Caki2 (cell line): ENCODE measurements at regions not wholly inside any gene's neighbourhood (a gene's known extent, or its start where the extent isn't known, plus 50 kb on each side); places are given as distances from the start of the nearest gene placed in this dataset.

Source experiments
- DNase-seq: peaks from one replicate; pipeline ENCODE4 v3.0.0-alpha.2; 2015; ENCODE audit warnings: low read depth
- in situ Hi-C: cut with HindIII; loops from 2 replicates; pipeline ENCODE4 v1.10.0; 2016; ENCODE audit warnings: low sequenced_read_pairs, low pct_unique_long_range_greater_than_20kb, mixed read lengths

DNA sequence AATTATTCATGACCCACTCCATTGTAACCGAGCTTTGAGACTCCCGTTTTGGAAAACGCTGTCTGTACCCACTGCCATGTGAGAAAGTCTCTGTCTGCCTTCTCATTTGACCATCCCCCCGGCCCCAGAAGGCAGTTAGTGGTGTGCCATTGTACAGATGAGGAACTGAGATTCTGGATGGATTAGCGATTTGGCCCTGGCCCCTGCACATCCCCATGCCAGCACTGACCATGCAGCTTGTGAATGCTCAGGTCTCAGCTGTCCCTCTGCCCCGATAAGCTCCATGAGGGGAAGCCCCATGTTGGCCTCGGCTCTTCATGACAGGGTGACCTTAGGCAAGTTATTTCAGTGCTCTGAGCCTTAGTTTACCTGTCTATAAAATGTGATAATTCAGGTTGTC, 153.0 kb upstream of the SMAD3 start:
- DNase-seq = no peak
- in situ Hi-C loops = no loop called here

DNA sequence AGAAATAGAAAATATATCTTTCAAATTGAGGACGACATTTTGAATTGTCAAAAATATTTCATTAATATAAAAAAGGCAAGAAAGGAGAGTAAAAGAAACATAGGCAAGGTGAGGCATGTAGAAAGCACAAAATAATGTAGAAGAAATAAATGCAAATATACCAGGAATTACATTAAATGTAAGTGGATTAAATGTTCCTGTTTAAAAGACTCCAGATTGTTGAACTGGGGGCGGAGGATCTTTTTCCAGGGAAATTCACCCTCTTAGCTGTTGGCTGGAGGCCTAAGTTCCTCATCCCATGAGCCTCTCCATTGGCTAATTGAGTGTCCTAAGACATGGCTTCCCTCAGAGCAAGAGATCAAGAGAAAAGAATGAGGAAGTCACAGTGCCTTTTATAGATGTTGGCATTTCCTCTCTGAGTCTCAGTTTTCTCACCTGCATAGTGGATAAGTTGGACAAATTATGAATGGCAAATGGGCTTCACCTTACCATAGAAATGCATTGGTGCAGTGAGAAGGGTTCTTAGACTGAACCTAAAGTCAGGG, 147.4 kb upstream of the SMAD3 start:
- in situ Hi-C loops = no loop called here
- DNase-seq = no peak

DNA sequence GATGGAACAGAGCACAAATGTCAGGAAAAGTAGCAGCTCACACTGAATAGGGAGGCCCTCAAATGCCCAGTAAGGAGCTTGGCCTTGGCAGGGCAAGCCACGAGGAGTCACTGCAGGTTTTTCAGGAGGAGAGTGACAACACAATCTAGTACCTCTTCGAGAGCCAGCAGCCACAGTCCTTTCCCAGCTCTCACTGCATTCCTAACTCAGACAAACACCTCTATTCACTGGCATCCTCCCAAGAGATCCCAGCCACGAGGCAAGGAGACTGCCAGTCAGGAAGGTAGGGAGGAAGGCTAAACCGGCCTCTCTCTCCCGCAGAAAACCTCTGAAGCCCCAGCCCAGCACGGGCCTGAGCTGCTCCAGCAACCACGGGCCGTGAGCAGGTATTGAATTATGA, 146.0 kb upstream of the SMAD3 start:
- in situ Hi-C loops = no loop called here

DNA sequence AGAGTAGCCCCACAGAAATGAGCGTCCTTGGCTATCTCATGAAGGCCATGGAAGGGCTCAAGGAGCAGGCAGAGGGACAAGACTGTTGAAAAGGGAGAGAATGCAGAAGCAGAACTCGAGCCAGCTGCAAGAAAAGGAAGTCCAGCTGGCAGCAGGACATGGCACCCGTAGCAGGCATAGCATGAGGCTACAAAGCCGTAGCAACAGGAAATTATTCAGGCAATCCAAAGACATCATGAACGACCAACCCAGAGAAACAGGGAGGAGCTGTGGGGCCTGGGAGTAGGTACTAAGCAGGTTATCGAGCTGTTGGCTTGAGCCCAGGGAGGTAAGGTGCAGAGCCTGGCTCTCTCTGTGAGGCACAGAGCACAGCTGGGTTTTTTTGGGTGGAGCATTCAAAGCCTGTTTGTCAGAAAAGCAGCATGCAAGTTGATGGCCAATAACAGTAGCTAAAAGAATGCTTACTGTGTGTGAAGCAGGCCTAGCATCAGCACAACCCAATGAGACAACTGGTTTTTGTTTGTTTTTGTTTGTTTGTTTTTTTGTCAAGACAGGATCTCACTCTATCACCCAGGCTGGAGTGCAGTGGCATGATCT, 144.0 kb upstream of the SMAD3 start:
- in situ Hi-C loops = no loop called here
- no peak for DNase-seq

More for the DNA sequence above, 146.0 kb upstream of the SMAD3 start:
- no peak for DNase-seq

DNA sequence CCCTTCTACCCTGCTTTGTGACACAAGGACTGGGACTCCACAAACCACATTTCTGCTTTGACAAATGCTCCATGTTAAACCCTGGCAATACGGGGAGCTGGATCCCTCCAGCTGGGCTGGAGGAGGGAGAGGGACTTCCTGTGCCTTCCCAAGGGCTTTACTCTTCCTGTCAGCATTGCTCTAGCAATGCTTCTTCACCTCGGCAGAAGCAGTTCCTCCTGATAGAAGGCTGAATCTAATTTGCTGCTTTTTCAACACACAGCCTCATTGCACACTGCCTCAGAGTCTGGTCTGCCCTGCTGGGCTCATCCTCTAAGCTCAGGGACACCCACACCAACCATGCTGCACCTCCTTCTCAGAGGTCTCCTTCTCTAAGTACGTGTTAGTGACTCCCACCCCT, 142.8 kb upstream of the SMAD3 start:
- in situ Hi-C loops = no loop called here
- DNase-seq = no peak

DNA sequence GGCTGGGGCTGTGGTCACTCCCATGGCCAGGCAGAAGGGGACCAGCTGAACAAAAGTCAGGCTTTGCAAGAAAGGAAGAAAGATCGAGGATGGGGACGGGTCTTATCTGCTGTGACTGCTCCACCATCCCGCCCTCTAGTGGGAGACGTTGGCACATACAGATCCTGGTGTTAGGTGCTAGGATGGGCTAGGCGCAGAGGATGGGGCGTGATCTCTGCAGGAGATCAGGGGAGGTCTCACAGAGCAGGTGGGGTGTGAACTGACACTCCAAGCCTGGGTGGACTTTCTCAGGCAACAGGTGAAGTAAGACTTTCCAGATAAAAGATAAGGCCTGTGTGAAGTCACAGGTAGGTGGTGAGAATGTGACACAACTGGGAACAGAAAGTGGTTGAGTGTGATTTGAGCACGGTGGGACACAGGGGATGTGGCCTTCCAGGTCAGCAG, 141.9 kb upstream of the SMAD3 start:
- in situ Hi-C loops = no loop called here
- no peak for DNase-seq

DNA sequence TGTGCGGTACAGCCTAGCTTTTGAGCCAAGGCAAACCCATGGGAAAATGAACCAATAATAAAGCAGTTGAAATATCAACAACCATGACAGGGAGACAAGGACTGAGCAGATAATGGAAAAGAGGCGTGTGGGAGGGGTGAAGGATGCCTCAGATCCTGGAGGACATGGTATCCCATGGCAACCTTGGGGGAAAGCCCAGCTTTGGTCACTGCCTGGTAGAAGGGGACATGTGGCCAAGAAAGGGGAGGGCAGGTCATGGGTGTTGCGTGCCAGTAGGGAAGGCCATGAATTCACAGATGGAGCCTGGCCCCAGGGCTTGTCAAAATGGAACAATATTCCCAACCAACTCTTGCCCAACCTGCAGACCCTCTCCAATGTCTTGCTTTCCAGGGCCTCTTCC, 140.5 kb upstream of the SMAD3 start:
- no peak for DNase-seq
- in situ Hi-C loops = no loop called here

DNA sequence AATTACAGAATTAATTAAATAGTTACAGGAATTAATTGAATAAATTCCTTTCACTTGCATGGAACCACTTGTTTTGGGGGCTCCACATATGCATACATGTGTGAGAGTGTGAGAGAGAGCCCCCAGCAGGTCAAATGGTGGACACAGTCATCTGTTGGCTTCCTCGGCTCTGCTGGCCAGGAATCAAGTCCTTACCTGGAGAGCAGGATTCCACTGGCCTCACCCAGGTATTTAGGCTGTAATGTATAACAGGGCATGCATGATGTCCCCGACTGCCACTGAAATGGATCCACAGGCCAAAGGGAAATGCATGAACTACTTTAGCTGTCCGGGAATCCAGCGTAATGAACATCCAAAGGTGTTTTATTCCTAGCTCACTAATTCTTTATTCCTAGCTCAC, 139.7 kb upstream of the SMAD3 start:
- in situ Hi-C loops = no loop called here
- no peak for DNase-seq

DNA sequence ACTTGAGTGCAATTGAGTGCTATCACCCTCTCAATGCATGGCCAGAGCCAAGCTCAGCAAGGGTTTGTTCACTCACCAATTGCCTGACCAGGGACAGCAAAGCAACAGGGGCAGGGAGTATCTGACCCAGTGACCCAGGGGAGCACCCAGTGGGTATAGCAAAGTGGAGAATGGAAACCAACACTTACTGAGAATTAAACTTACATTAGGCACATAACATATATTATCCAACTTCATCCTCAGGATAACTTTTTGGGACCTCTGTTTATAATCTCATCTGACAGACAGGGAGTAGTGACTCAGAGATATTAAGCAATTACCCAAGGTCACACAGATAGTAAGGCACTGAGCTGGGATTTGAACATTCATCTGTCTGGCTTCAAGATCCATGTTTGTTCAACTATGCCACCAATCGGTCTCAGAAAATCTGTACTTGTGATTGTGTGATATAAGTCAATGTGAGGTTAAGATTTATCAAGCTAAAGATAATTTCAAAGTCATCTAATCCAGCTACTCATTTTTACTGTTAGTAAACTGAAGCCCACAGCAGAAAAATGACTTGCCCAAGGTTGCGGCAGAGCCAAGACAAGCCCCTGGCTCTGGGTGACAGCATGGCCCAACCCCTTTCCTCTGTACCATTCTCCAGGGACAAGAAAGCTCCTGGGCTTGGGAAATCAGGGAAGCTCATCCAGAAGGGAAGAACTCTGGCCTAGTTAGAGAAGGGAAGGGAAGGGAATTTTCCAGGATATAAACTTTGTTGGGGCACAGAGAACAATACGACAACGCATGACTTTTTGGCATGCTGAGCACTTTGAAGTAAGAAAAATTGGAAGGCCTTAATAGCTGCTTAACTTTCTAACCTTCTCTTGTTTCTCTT, 138.0 kb upstream of the SMAD3 start:
- in situ Hi-C loops = no loop called here
- DNase-seq = no peak

DNA sequence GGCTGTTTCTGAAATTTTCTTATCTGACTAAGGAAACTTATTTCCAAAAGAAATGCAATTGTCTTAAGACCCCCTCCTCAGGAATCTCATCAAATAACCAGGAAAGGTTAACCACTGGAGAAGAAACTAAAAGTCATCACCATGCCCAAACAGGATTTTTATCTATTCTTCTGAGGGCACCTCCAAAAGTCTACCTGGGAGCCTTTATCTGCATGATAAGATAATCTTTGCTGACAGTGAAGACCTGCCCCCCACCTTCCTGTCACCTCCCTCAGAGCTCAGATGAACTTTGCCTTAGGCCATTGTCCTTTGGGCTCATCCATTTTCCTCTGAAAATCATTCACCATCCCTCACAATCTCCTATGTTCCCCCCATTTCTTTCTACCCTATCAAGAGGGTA, 137.3 kb upstream of the SMAD3 start:
- DNase-seq = no peak
- in situ Hi-C loops = no loop called here

DNA sequence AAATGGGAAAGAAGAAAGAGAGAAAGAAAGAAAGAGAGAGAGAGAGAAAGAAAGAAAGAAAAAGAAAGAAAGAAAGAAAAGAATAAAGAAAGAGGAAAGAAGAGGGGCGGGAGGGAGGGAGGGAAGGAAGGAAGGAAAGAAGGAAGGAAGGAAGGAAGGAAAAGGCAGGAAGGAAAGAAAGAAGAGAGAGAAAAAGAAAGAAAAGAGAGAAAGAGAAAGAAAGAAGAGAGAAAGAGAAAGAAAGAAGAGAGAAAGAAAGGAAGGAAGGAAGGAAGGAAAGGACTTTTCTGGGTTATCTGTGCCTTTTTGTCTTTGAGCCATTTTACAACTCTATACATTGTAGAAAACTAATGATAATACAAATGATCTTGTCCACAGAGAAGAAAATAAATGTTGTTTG, 136.6 kb upstream of the SMAD3 start:
- DNase-seq = no peak
- in situ Hi-C loops = no loop called here

DNA sequence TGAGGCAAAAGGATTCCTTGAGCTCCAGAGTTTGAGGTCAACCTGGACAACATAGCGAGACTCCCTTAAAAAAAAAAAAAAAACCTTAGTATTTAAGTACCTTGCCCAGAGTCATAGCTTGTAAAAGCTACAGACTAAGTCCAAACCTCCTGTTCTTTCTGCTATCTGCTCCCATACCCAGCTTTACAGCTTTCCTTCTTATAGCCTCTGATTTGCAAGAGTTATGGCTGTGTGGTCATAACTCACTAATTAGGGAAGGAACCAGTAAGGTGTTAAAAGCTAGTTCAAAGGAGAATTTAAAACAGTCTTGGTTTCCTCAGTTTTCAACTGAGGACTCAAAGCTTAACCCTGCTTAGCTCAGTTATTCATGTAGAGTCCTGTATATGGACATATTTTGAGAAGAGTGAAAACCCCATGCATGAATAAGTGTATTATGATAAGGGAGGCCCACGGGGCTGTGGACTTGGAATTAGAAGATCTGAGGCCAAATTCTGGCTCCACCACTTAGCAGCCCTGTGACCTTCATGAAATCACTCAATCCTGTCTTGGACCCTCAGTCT, 135.5 kb upstream of the SMAD3 start:
- in situ Hi-C loops = no loop called here
- DNase-seq = no peak

DNA sequence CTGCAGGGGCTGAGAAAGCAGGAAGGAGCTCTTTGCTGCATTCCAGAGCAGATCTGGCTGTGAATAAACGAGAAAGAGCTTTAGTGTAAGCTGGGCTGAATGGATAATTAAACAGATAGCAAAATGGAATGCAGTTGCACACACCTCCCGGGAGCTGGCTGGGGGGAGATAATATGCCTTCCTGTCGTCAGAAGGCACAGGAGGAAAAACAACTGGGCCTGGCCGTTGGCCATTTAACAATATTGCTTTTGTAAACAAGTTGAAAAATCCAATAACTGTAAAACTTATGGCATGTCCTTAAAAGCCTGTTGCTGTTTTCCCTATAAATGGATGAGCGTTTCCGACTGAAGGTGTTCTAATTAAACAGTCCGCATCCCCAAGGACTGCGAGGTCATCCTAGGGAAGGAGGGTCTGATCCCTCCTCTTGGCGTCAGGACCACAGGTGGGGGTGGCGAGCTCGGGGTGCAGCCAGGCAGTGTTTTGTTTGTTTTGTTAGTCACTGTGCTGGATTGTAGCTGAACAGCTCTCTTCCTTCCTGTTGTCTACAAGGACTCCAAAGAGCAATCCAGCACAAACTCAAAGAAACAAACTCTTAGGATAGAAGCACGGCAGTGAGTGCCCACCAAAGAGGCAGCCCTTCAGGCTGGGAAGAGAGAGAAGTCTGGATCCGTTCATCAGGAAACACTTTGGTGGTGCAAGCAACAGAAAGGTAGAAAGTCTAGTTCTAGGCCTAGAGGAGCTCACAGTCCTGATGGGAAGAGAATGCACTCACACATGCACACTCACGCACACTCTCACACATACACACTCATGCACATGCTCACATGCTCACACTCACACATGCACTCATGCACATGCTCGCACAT, 133.4 kb upstream of the SMAD3 start:
- peak; percentile 92 for DNase-seq
- in situ Hi-C loops = no loop called here

DNA sequence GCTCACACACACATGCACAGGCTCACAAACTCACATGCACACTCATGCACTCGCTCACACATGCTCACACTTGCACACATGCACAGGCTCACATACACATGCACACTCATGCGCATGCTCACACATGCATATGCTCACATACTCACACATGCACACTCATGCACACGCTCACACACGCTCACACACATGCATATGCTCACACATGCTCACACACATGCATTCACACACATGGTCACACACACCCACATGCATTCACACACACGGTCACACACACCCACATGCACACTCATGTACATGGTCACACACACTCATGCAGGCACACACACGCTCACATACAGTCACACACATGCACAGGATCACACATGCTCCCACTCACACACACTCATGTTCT, 132.8 kb upstream of the SMAD3 start:
- in situ Hi-C loops = no loop called here
- DNase-seq = no peak

DNA sequence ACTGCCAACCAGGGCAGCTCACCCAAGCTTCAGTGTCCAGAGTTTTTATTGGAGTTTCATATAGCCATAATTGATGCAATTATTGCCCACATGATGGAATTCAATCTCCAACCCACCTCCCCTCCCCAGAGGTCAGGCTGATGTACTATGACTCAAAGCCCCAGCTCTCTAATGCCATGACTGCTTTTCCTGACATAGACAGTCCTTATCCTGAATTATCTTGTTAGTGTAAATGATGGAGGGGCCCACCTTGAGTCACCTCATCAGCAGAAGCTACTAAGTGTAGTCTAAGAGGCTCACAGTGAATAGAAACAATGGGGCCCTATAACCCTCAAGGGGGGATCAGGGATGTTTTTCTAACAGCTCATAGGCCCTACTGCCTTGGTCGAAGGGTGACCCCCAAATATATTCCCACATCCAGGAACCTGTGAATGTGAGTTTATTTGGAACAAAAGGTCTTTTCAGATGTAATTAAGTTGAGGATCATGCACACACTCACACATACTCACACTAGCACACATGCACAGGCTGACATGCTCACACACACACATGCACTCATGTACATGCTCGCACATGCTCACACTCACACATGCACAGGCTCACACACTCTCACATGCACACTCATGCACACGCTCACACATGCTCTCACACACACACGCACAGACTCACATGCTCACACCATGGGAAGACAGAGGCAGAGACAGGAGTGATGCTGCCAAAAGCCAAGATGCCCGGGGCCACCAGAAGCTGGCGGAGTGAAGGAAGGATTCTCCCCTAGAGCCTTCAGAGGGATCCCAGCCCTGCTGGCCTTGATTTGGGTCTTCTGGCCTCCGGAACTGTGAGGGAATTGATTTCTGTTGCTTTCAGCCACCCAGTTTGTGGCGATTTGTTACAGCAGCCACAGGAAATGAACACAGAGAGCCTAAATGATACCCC, 131.2 kb upstream of the SMAD3 start:
- in situ Hi-C loops = no loop called here
- no peak for DNase-seq

DNA sequence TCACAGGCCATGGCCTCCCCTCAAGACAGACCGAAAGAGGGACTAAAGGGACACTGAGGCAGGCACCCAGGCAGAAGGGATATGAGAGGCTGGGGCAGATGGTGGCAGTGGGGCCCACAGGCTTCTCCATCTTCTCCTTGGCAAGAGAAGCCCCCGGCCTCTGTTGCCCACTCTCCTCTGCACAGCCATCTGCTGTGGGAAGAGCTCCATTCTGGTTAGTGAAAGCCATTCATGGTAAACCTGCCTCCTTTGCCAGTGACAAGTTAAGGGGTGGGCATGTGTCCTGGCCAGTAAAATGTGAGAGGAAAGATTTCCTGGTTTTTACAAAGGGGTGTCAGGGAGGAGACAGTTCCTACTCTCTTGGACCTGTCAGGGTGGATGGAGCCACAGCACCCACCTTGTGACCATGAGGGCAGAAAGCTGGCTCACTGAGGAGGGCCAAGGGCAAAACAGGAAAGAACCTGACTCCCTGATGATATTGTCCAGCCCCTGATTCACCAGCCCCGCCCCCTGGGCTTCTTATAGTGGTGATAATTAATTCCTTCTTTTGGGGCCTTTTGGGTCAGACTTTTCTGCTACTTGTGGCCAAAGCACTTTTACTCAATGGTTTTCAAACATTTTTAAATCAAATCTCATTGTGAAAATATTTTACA, 130.4 kb upstream of the SMAD3 start:
- no peak for DNase-seq
- in situ Hi-C loops = no loop called here

DNA sequence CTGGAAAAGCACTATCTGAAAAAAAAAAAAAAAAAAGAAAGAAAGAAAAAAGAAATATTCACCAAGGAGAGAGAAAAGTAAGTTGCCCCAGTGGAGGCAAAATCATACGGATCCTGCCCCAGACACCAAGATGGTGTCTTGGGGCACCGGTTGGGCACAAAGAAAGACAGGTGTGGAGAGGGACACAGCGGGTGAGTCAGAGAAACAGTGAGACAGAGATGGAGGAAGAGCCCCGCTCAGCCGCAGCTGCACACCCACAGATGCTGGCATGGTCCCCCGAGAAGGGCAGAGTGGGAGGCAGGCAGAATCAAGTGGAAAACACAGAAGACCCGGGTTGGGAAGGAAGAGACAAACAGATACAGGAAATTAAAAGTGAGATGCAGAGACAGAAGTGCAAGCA, 129.7 kb upstream of the SMAD3 start:
- DNase-seq = no peak
- in situ Hi-C loops = no loop called here
